NCI-H524 treated with DMSO at 0.1 percent for 48 hours (cell line): ENCODE measurements at regions not wholly inside any gene's neighbourhood (a gene's known extent, or its start where the extent isn't known, plus 50 kb on each side); places are given as distances from the start of the nearest gene placed in this dataset.
"Not testable (repeated sequence)": the region's sequence is repeated elsewhere in the genome, so short reads cannot be mapped to it uniquely, and the experiment has no call there.

Experiments used
- DNase-seq: peaks from one replicate; lab custom pipeline; 2025; lab: John Stamatoyannopoulos, UW

GRCh38 chr15:62218841-62219240 is 53.8 kb upstream of the C2CD4B start:
- no peak for DNase-seq

- no peak for DNase-seq
Measured at GRCh38 chr15:62219799-62220198, 54.7 kb upstream of the C2CD4B start.

GRCh38 chr15:62223020-62223419 is 57.9 kb upstream of the C2CD4B start:
- DNase-seq: no peak

- DNase-seq: no peak
Measured at GRCh38 chr15:62228604-62229003, 63.5 kb upstream of the C2CD4B start.

GRCh38 chr15:62231856-62232255 is 66.8 kb upstream of the C2CD4B start:
- peak; percentile 80 for DNase-seq

- no peak for DNase-seq
Measured at GRCh38 chr15:62240121-62241096, 75.3 kb upstream of the C2CD4B start.

- DNase-seq: no peak
Measured at GRCh38 chr15:62241135-62241770, 76.2 kb upstream of the C2CD4B start.

GRCh38 chr15:62242999-62243398 is 77.9 kb upstream of the C2CD4B start:
- no peak for DNase-seq

GRCh38 chr15:62244762-62245161 is 79.7 kb upstream of the C2CD4B start:
- no peak for DNase-seq

GRCh38 chr15:62248277-62248984 is 83.3 kb upstream of the C2CD4B start:
- DNase-seq: no peak

GRCh38 chr15:62249501-62249900 is 84.4 kb upstream of the C2CD4B start:
- no peak for DNase-seq

- DNase-seq: peak; percentile 42
Measured at GRCh38 chr15:62250186-62250585, 85.1 kb upstream of the C2CD4B start.

- no peak for DNase-seq
Measured at GRCh38 chr15:62250978-62251377, 85.9 kb upstream of the C2CD4B start.

- peak; percentile 5 for DNase-seq
Measured at GRCh38 chr15:62253294-62253693, 88.2 kb upstream of the C2CD4B start.

- DNase-seq: peak; percentile 15
Measured at GRCh38 chr15:62254137-62254934, 89.3 kb upstream of the C2CD4B start.

- not testable (repeated sequence) for DNase-seq
Measured at GRCh38 chr15:62256430-62256829, 91.3 kb upstream of the C2CD4B start.

GRCh38 chr15:62257996-62258521 is 93.0 kb upstream of the C2CD4B start:
- no peak for DNase-seq

- no peak for DNase-seq
Measured at GRCh38 chr15:62262305-62262941, 97.3 kb upstream of the C2CD4B start.

- DNase-seq: no peak
Measured at GRCh38 chr15:62264196-62264595, 99.1 kb upstream of the C2CD4B start.

- DNase-seq: no peak
Measured at GRCh38 chr15:62269504-62269903, 104.4 kb upstream of the C2CD4B start.
